ENCODE measurements at regions not wholly inside any gene's neighbourhood (a gene's known extent, or its start where the extent isn't known, plus 50 kb on each side); places are given as distances from the start of the nearest gene placed in this dataset.

- H3K4me2 ChIP-seq (ENCODE audit: control insufficient read depth, extremely low read depth, insufficient read depth, low read depth, low read length), result no peak overlapping the region
- H3K27ac ChIP-seq (ENCODE audit: control insufficient read depth, insufficient read depth, low read length), result no peak overlapping the region
- no peak overlapping the region for H3K9ac ChIP-seq (ENCODE audit: control insufficient read depth, extremely low read depth, insufficient read depth, low read length)
- no peak for TF ChIP-seq EZH2 (IDR thresholded peaks at IDR 0.05; ENCODE audit: low read length)
- TF ChIP-seq, protein P1, sequence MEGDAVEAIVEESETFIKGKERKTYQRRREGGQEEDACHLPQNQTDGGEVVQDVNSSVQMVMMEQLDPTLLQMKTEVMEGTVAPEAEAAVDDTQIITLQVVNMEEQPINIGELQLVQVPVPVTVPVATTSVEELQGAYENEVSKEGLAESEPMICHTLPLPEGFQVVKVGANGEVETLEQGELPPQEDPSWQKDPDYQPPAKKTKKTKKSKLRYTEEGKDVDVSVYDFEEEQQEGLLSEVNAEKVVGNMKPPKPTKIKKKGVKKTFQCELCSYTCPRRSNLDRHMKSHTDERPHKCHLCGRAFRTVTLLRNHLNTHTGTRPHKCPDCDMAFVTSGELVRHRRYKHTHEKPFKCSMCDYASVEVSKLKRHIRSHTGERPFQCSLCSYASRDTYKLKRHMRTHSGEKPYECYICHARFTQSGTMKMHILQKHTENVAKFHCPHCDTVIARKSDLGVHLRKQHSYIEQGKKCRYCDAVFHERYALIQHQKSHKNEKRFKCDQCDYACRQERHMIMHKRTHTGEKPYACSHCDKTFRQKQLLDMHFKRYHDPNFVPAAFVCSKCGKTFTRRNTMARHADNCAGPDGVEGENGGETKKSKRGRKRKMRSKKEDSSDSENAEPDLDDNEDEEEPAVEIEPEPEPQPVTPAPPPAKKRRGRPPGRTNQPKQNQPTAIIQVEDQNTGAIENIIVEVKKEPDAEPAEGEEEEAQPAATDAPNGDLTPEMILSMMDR (optimal IDR thresholded peaks at IDR 0.05 in 1 of 3, IDR thresholded peaks at IDR 0.05 in 1 of 3, conservative IDR thresholded peaks at IDR 0.05 in 1 of 3; ENCODE audit: extremely low read depth in 1 of 3, insufficient read depth in 2 of 3, low read length in 3 of 3), result no peak
- no peak overlapping the region for H3K4me3 ChIP-seq (ENCODE audit: control insufficient read depth in 2 of 3, extremely low read depth in 1 of 3, insufficient read depth in 2 of 3, low read depth in 1 of 3, low read length in 3 of 3)
- H3K4me1 ChIP-seq (ENCODE audit: control insufficient read depth, extremely low read depth, insufficient read depth, low read length), result no peaks in the 10 kb centered on the region
- H3K36me3 ChIP-seq (ENCODE audit: control insufficient read depth in 2 of 2, extremely low read depth in 1 of 2, insufficient read depth in 2 of 2, low read length in 2 of 2), result no peaks in the 10 kb centered on the region
- no peak for DNase-seq (ENCODE audit: low read depth, low spot score)
- no peaks in the 10 kb centered on the region for H3K9me3 ChIP-seq (ENCODE audit: control insufficient read depth, low read depth, low read length)
- no peaks in the 10 kb centered on the region for H3K79me2 ChIP-seq (ENCODE audit: control insufficient read depth, insufficient read depth, low read length)
- H2AFZ ChIP-seq (ENCODE audit: control insufficient read depth, low read length), result no peak overlapping the region
- dilution Hi-C loops (cut with MboI; ENCODE audit: extremely low pct_ligation_motif_present, low sequenced_read_pairs), result no loop called here
- H3K9me1 ChIP-seq (ENCODE audit: control insufficient read depth, extremely low read depth, insufficient read depth, low read length), result no peaks in the 10 kb centered on the region
- FAIRE-seq, result no peak
- no peaks in the 10 kb centered on the region for H3K27me3 ChIP-seq (ENCODE audit: control insufficient read depth, extremely low read depth, insufficient read depth, low read length)
- H4K20me1 ChIP-seq (ENCODE audit: control insufficient read depth, extremely low read depth, insufficient read depth, low read length), result no peaks in the 10 kb centered on the region
Measured at GRCh38 chr10:121127151-121127906, 276.2 kb downstream of the WDR11 start.

DNA sequence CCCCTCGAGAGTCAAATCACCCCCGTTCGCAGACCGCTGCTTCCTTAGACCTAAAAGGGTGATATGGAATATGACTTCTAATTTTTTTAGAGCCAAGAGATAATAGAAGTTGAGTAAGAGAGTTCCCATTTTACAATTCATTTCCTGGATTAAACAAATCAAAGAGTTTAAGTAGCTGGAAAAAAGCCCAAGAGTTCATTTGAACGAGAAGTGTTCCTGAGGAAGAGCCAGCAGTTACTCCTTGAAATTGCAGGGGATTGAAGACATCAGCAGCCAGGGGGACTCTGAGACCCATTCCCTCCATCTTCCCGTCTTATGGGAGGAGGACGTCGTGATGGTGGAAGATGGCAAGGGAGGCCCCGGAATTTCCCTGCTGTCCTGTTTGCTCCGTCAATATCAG is 277.0 kb downstream of the WDR11 start:
- DNase-seq (ENCODE audit: low read depth, low spot score) (no peak), FAIRE-seq (no peak)
- TF ChIP-seq, protein P1 (optimal IDR thresholded peaks at IDR 0.05 in 1 of 3, IDR thresholded peaks at IDR 0.05 in 1 of 3, conservative IDR thresholded peaks at IDR 0.05 in 1 of 3; ENCODE audit: extremely low read depth in 1 of 3, insufficient read depth in 2 of 3, low read length in 3 of 3), result no peak
- TF ChIP-seq EZH2 (IDR thresholded peaks at IDR 0.05; ENCODE audit: low read length), result no peak
- no peaks in the 10 kb centered on the region for H3K9me3 ChIP-seq (ENCODE audit: control insufficient read depth, low read depth, low read length)
- no peak overlapping the region for H2AFZ ChIP-seq (ENCODE audit: control insufficient read depth, low read length)
- H3K27me3 ChIP-seq (ENCODE audit: control insufficient read depth, extremely low read depth, insufficient read depth, low read length), result no peaks in the 10 kb centered on the region
- no peak overlapping the region for H3K9ac ChIP-seq (ENCODE audit: control insufficient read depth, extremely low read depth, insufficient read depth, low read length)
- H3K4me1 ChIP-seq (ENCODE audit: control insufficient read depth, extremely low read depth, insufficient read depth, low read length), result no peaks in the 10 kb centered on the region
- H3K27ac ChIP-seq (ENCODE audit: control insufficient read depth, insufficient read depth, low read length), result no peak overlapping the region
- no peaks in the 10 kb centered on the region for H4K20me1 ChIP-seq (ENCODE audit: control insufficient read depth, extremely low read depth, insufficient read depth, low read length)
- dilution Hi-C loops (cut with MboI; ENCODE audit: extremely low pct_ligation_motif_present, low sequenced_read_pairs), result no loop called here
- no peaks in the 10 kb centered on the region for H3K36me3 ChIP-seq (ENCODE audit: control insufficient read depth in 2 of 2, extremely low read depth in 1 of 2, insufficient read depth in 2 of 2, low read length in 2 of 2)
- H3K4me3 ChIP-seq (ENCODE audit: control insufficient read depth in 2 of 3, extremely low read depth in 1 of 3, insufficient read depth in 2 of 3, low read depth in 1 of 3, low read length in 3 of 3), result no peak overlapping the region
- H3K79me2 ChIP-seq (ENCODE audit: control insufficient read depth, insufficient read depth, low read length), result no peaks in the 10 kb centered on the region
- H3K4me2 ChIP-seq (ENCODE audit: control insufficient read depth, extremely low read depth, insufficient read depth, low read depth, low read length), result no peak overlapping the region
- H3K9me1 ChIP-seq (ENCODE audit: control insufficient read depth, extremely low read depth, insufficient read depth, low read length), result no peaks in the 10 kb centered on the region
